ENCODE measurements at regions not wholly inside any gene's neighbourhood (a gene's known extent, or its start where the extent isn't known, plus 50 kb on each side); places are given as distances from the start of the nearest gene placed in this dataset.

- H3K4me2 ChIP-seq (ENCODE audit: low read length) = no peak overlapping the region
- H3K4me1 ChIP-seq (ENCODE audit: control insufficient read depth, low read depth, low read length) = no peaks in the 10 kb centered on the region
- no CpG with 5 or more reads among the region's 1 CpG for WGBS (ENCODE audit: extremely low coverage, insufficient coverage, low lambda C conversion rate)
- H3K36me3 ChIP-seq (ENCODE audit: control insufficient read depth, insufficient read depth, low read length) = no peaks in the 10 kb centered on the region
- H3K56ac ChIP-seq (ENCODE audit: low read length) = no peak overlapping the region
- H3K23ac ChIP-seq (ENCODE audit: low read length) = no peak overlapping the region
- H2BK15ac ChIP-seq (replicated peaks; ENCODE audit: low read depth) = no peak overlapping the region
- H4K5ac ChIP-seq (ENCODE audit: low read length) = no peak overlapping the region
- DNase-seq = peak; percentile 27
- H3K18ac ChIP-seq (ENCODE audit: low read length) = no peak overlapping the region
- H3K4ac ChIP-seq (ENCODE audit: low read depth, low read length) = no peak overlapping the region
- H3K79me2 ChIP-seq (ENCODE audit: control insufficient read depth, insufficient read depth, low read length) = no peaks in the 10 kb centered on the region
- H2BK5ac ChIP-seq (ENCODE audit: low read length) = no peak overlapping the region
- no peak overlapping the region for H3K4me3 ChIP-seq (ENCODE audit: low read length)
- H2BK120ac ChIP-seq (ENCODE audit: low read depth, low read length) = no peak overlapping the region
- H3K9ac ChIP-seq (ENCODE audit: low read length) = no peak overlapping the region
- H3K79me1 ChIP-seq (ENCODE audit: low read length) = no peaks in the 10 kb centered on the region
- no peak overlapping the region for H3K27ac ChIP-seq (ENCODE audit: low read depth, low read length)
- H4K8ac ChIP-seq (ENCODE audit: low read depth, low read length) = no peak overlapping the region
- no peak overlapping the region for H2AK5ac ChIP-seq (ENCODE audit: low read length)
- H3K27me3 ChIP-seq (ENCODE audit: insufficient read depth, low read length, poor library complexity) = no peaks in the 10 kb centered on the region
Measured at GRCh38 chr14:29166507-29166906, 399.9 kb downstream of the FOXG1 start.

- WGBS (ENCODE audit: extremely low coverage, insufficient coverage, low lambda C conversion rate) = no CpG with 5 or more reads among the region's 7 CpGs
- H3K36me3 ChIP-seq (ENCODE audit: control insufficient read depth, insufficient read depth, low read length) = no peaks in the 10 kb centered on the region
- H3K4me2 ChIP-seq (ENCODE audit: low read length) = no peak overlapping the region
- H3K18ac ChIP-seq (ENCODE audit: low read length) = no peak overlapping the region
- no peaks in the 10 kb centered on the region for H3K27me3 ChIP-seq (ENCODE audit: insufficient read depth, low read length, poor library complexity)
- no peak overlapping the region for H3K23ac ChIP-seq (ENCODE audit: low read length)
- no peak for DNase-seq
- no peak overlapping the region for H2BK5ac ChIP-seq (ENCODE audit: low read length)
- no peaks in the 10 kb centered on the region for H3K79me1 ChIP-seq (ENCODE audit: low read length)
- no peak overlapping the region for H3K4ac ChIP-seq (ENCODE audit: low read depth, low read length)
- no peak overlapping the region for H2BK15ac ChIP-seq (replicated peaks; ENCODE audit: low read depth)
- no peak overlapping the region for H2AK5ac ChIP-seq (ENCODE audit: low read length)
- H3K79me2 ChIP-seq (ENCODE audit: control insufficient read depth, insufficient read depth, low read length) = no peaks in the 10 kb centered on the region
- no peak overlapping the region for H2BK120ac ChIP-seq (ENCODE audit: low read depth, low read length)
- no peaks in the 10 kb centered on the region for H3K4me1 ChIP-seq (ENCODE audit: control insufficient read depth, low read depth, low read length)
- H3K27ac ChIP-seq (ENCODE audit: low read depth, low read length) = no peak overlapping the region
- no peak overlapping the region for H4K8ac ChIP-seq (ENCODE audit: low read depth, low read length)
- H3K9ac ChIP-seq (ENCODE audit: low read length) = no peak overlapping the region
- H4K5ac ChIP-seq (ENCODE audit: low read length) = no peak overlapping the region
- no peak overlapping the region for H3K56ac ChIP-seq (ENCODE audit: low read length)
- H3K4me3 ChIP-seq (ENCODE audit: low read length) = no peak overlapping the region
Measured at GRCh38 chr14:29168149-29168548, 401.6 kb downstream of the FOXG1 start.

DNA sequence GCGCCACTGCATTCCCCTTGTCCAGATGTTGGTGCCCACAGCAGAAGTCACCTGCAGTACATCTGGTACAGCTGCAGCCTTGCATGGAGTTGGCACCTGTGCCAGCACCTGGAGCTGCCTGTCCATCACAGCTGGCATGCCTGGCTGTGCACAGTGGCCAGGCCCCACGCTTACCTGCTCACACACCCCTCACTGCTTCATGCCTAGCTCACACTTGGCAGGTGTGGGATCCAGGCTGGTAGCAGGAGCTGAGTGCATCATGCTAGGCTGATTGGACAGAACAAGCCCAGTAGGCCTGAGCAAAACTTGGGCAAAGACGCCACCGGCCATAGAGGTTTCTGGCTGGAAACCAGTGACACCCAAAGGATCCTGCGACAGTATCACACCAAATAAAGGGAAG, 402.8 kb downstream of the FOXG1 start:
- Histone ChIP-seq H4K5ac (ENCODE audit: low read length) (no peak overlapping the region), H2BK120ac (ENCODE audit: low read depth, low read length) (no peak overlapping the region), H3K27me3 (ENCODE audit: insufficient read depth, low read length, poor library complexity) (no peaks in the 10 kb centered on the region), H4K8ac (ENCODE audit: low read depth, low read length) (no peak overlapping the region), H3K4me3 (ENCODE audit: low read length) (no peak overlapping the region), H2AK5ac (ENCODE audit: low read length) (no peak overlapping the region), H3K9ac (ENCODE audit: low read length) (no peak overlapping the region), H3K4me2 (ENCODE audit: low read length) (no peak overlapping the region), H3K79me2 (ENCODE audit: control insufficient read depth, insufficient read depth, low read length) (no peaks in the 10 kb centered on the region), H3K27ac (ENCODE audit: low read depth, low read length) (no peak overlapping the region), H3K18ac (ENCODE audit: low read length) (no peak overlapping the region), H2BK5ac (ENCODE audit: low read length) (no peak overlapping the region), H3K36me3 (ENCODE audit: control insufficient read depth, insufficient read depth, low read length) (no peaks in the 10 kb centered on the region), H3K4ac (ENCODE audit: low read depth, low read length) (no peak overlapping the region), H3K4me1 (ENCODE audit: control insufficient read depth, low read depth, low read length) (no peaks in the 10 kb centered on the region), H3K56ac (ENCODE audit: low read length) (no peak overlapping the region), H2BK15ac (replicated peaks; ENCODE audit: low read depth) (no peak overlapping the region), H3K23ac (ENCODE audit: low read length) (no peak overlapping the region), H3K79me1 (ENCODE audit: low read length) (no peaks in the 10 kb centered on the region)
- DNase-seq = no peak
- no CpG with 5 or more reads among the region's 5 CpGs for WGBS (ENCODE audit: extremely low coverage, insufficient coverage, low lambda C conversion rate)

DNA sequence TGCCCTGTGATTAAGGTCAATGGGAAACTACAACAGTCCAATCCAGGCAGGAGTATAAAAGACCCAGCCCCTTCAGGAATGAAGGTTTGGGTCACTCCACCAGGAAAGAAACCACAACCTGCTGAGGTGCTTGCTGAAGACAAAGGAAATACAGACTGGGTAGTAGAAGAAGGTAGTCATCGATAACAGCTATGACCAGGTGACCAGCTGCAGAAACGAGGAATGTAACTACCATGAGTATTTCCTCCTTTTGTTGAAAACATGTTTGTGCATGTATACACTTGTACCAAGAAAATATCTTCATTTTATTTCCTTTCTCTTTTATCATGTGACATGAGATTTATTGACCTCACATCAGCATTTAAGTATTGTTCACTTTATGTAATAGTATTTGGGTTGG, 409.1 kb downstream of the FOXG1 start:
- Histone ChIP-seq H3K18ac (ENCODE audit: low read length) (no peak overlapping the region), H2BK5ac (ENCODE audit: low read length) (no peak overlapping the region), H2AK5ac (ENCODE audit: low read length) (no peak overlapping the region), H3K27me3 (ENCODE audit: insufficient read depth, low read length, poor library complexity) (no peaks in the 10 kb centered on the region), H3K9ac (ENCODE audit: low read length) (no peak overlapping the region), H2BK15ac (replicated peaks; ENCODE audit: low read depth) (no peak overlapping the region), H3K56ac (ENCODE audit: low read length) (no peak overlapping the region), H3K4me1 (ENCODE audit: control insufficient read depth, low read depth, low read length) (no peaks in the 10 kb centered on the region), H4K8ac (ENCODE audit: low read depth, low read length) (no peak overlapping the region), H3K4ac (ENCODE audit: low read depth, low read length) (no peak overlapping the region), H3K4me3 (ENCODE audit: low read length) (no peak overlapping the region), H3K27ac (ENCODE audit: low read depth, low read length) (no peak overlapping the region), H4K5ac (ENCODE audit: low read length) (no peak overlapping the region), H3K4me2 (ENCODE audit: low read length) (no peak overlapping the region), H3K79me2 (ENCODE audit: control insufficient read depth, insufficient read depth, low read length) (no peaks in the 10 kb centered on the region), H3K79me1 (ENCODE audit: low read length) (no peaks in the 10 kb centered on the region), H3K23ac (ENCODE audit: low read length) (no peak overlapping the region), H3K36me3 (ENCODE audit: control insufficient read depth, insufficient read depth, low read length) (no peaks in the 10 kb centered on the region), H2BK120ac (ENCODE audit: low read depth, low read length) (no peak overlapping the region)
- WGBS (ENCODE audit: extremely low coverage, insufficient coverage, low lambda C conversion rate) = no CpG with 5 or more reads among the region's 2 CpGs
- DNase-seq = no peak

DNA sequence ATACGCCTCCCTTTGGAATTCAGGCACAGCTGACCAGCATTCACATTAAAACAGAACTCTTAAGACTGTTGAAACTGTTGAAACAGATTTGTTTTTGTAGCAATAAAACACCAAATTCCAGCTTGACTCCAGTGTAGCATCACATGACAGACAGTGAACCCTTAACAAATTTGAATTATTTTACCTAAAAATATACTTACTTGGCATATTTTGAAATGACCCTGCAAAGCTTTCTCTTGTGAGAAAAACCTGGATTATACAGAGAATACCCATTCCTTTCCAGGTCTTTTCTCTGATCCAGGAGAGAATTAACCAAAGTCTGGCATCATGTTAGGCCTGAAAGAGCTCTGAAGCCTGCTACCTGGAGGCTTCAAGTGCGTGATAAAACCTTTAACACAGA, 410.3 kb downstream of the FOXG1 start:
- Histone ChIP-seq H3K9ac (ENCODE audit: low read length) (no peak overlapping the region), H3K27me3 (ENCODE audit: insufficient read depth, low read length, poor library complexity) (no peaks in the 10 kb centered on the region), H4K8ac (ENCODE audit: low read depth, low read length) (no peak overlapping the region), H3K36me3 (ENCODE audit: control insufficient read depth, insufficient read depth, low read length) (no peaks in the 10 kb centered on the region), H3K79me2 (ENCODE audit: control insufficient read depth, insufficient read depth, low read length) (no peaks in the 10 kb centered on the region), H2BK120ac (ENCODE audit: low read depth, low read length) (no peak overlapping the region), H2AK5ac (ENCODE audit: low read length) (no peak overlapping the region), H3K4me3 (ENCODE audit: low read length) (no peak overlapping the region), H3K4me1 (ENCODE audit: control insufficient read depth, low read depth, low read length) (no peaks in the 10 kb centered on the region), H3K56ac (ENCODE audit: low read length) (no peak overlapping the region), H2BK15ac (replicated peaks; ENCODE audit: low read depth) (no peak overlapping the region), H3K23ac (ENCODE audit: low read length) (no peak overlapping the region), H3K4ac (ENCODE audit: low read depth, low read length) (no peak overlapping the region), H3K4me2 (ENCODE audit: low read length) (no peak overlapping the region), H2BK5ac (ENCODE audit: low read length) (no peak overlapping the region), H4K5ac (ENCODE audit: low read length) (no peak overlapping the region), H3K79me1 (ENCODE audit: low read length) (no peaks in the 10 kb centered on the region), H3K18ac (ENCODE audit: low read length) (no peak overlapping the region), H3K27ac (ENCODE audit: low read depth, low read length) (no peak overlapping the region)
- no CpG with 5 or more reads among the region's 2 CpGs for WGBS (ENCODE audit: extremely low coverage, insufficient coverage, low lambda C conversion rate)
- DNase-seq = no peak

GRCh38 chr14:29178971-29179370, 412.4 kb downstream of the FOXG1 start:
- no peak overlapping the region for H2AK5ac ChIP-seq (ENCODE audit: low read length)
- no peak overlapping the region for H2BK15ac ChIP-seq (replicated peaks; ENCODE audit: low read depth)
- no peak overlapping the region for H3K4me3 ChIP-seq (ENCODE audit: low read length)
- H4K5ac ChIP-seq (ENCODE audit: low read length) = no peak overlapping the region
- no peak overlapping the region for H3K23ac ChIP-seq (ENCODE audit: low read length)
- H3K27me3 ChIP-seq (ENCODE audit: insufficient read depth, low read length, poor library complexity) = no peaks in the 10 kb centered on the region
- H3K56ac ChIP-seq (ENCODE audit: low read length) = no peak overlapping the region
- no peak for DNase-seq
- no peaks in the 10 kb centered on the region for H3K4me1 ChIP-seq (ENCODE audit: control insufficient read depth, low read depth, low read length)
- no peak overlapping the region for H3K4ac ChIP-seq (ENCODE audit: low read depth, low read length)
- H3K9ac ChIP-seq (ENCODE audit: low read length) = no peak overlapping the region
- H3K79me2 ChIP-seq (ENCODE audit: control insufficient read depth, insufficient read depth, low read length) = no peaks in the 10 kb centered on the region
- no peaks in the 10 kb centered on the region for H3K79me1 ChIP-seq (ENCODE audit: low read length)
- no peaks in the 10 kb centered on the region for H3K36me3 ChIP-seq (ENCODE audit: control insufficient read depth, insufficient read depth, low read length)
- no peak overlapping the region for H3K27ac ChIP-seq (ENCODE audit: low read depth, low read length)
- H2BK120ac ChIP-seq (ENCODE audit: low read depth, low read length) = no peak overlapping the region
- H3K4me2 ChIP-seq (ENCODE audit: low read length) = no peak overlapping the region
- no peak overlapping the region for H2BK5ac ChIP-seq (ENCODE audit: low read length)
- H4K8ac ChIP-seq (ENCODE audit: low read depth, low read length) = no peak overlapping the region
- H3K18ac ChIP-seq (ENCODE audit: low read length) = no peak overlapping the region
- WGBS (ENCODE audit: extremely low coverage, insufficient coverage, low lambda C conversion rate) = no CpG with 5 or more reads among the region's 1 CpG

Data from mesendoderm (in vitro differentiated cells).